ENCODE measurements at regions not wholly inside any gene's neighbourhood (a gene's known extent, or its start where the extent isn't known, plus 50 kb on each side); places are given as distances from the start of the nearest gene placed in this dataset.

GRCh38 chr5:67319935-67320725, 123.5 kb upstream of the CD180 start:
- H3K4me1 Mint-ChIP-seq = peaks cover 10% of the 10 kb centered on the region
- no peaks in the 10 kb centered on the region for H4K20me1 ChIP-seq (ENCODE audit: control insufficient read depth, insufficient read depth, low read length, poor library complexity, severe bottlenecking)
- H3K9me3 Mint-ChIP-seq (ENCODE audit: insufficient read depth) = no peaks in the 10 kb centered on the region
- POLR2A ChIA-PET = no interaction called here
- ATAC-seq (ENCODE audit: low read depth) (no peak), DNase-seq (no peak)
- H3K9ac ChIP-seq (ENCODE audit: low read length) = no peak overlapping the region
- no peak overlapping the region for H3K4me3 ChIP-seq (ENCODE audit: control extremely low read depth in 1 of 5, extremely low read depth in 1 of 5, insufficient read depth in 1 of 5, low read depth in 2 of 5, low read length in 4 of 5)
- TF ChIP-seq CTCF (IDR thresholded peaks at IDR 0.05) = no peak
- TF ChIP-seq EZH2 (IDR thresholded peaks at IDR 0.05; ENCODE audit: borderline replicate concordance, insufficient read depth, low read depth, low read length, poor library complexity, severe bottlenecking) = no peak
- no peak overlapping the region for H3K27ac Mint-ChIP-seq
- no peaks in the 10 kb centered on the region for H3K36me3 ChIP-seq (replicated peaks in 1 of 2; ENCODE audit: control extremely low read depth in 1 of 2, control insufficient read depth in 1 of 2, extremely low read depth in 1 of 2, insufficient read depth in 2 of 2, low read length in 1 of 2)
- no peaks in the 10 kb centered on the region for H3K27me3 ChIP-seq (replicated peaks in 1 of 4; ENCODE audit: control extremely low read depth in 1 of 4, control insufficient read depth in 3 of 4, insufficient read depth in 4 of 4, low read length in 3 of 4)
- CTCF ChIA-PET = no interaction called here
- H3K79me2 ChIP-seq (ENCODE audit: control insufficient read depth, insufficient read depth, low read length) = no peaks in the 10 kb centered on the region
- 100% methylated on average over 2 of the region's 3 CpGs for WGBS (ENCODE audit: insufficient coverage)
- H3K27ac ChIP-seq (ENCODE audit: low read length in 2 of 2) = no peak overlapping the region
- no peak overlapping the region for H3K4me2 ChIP-seq (replicated peaks; ENCODE audit: low read depth, low read length, poor library complexity, severe bottlenecking)
- intact Hi-C loops (cut with micrococcal nuclease) = no loop called here
- peaks cover 0 to 10% (median 0%) of the 10 kb centered on the region in 3 donors for H3K9me3 ChIP-seq (ENCODE audit: control extremely low read depth in 1 of 3, control insufficient read depth in 2 of 3, insufficient read depth in 1 of 3, low read length in 2 of 3)
- H2AFZ ChIP-seq (ENCODE audit: insufficient read depth, low read depth, low read length, poor library complexity, severe bottlenecking) = no peak overlapping the region
- H3K4me3 Mint-ChIP-seq = no peak overlapping the region
- no peaks in the 10 kb centered on the region for H3K27me3 Mint-ChIP-seq
- peaks cover 11% of the 10 kb centered on the region in 2 donors for H3K4me1 ChIP-seq (ENCODE audit: control insufficient read depth in 2 of 2, insufficient read depth in 2 of 2, low read length in 2 of 2)

DNA sequence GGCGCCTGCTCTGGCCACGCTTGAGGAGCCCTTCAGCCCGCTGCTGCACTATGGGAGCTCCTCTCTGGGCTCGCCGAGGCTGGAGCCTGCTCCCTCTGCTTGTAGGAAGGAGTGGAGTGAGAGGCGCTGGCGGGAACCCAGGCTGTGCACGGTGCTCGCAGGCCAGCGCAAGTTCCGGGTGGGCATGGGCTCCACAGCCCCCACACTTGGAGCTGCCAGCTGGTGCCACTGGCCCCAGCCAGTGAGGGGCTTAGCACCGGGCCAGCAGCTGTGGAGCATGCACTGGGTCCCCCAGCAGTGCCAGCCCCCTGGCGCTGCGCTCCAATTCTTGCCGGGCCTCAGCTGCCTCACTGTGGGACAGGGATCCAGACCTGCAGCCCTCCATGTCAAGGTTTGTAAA, 122.1 kb upstream of the CD180 start:
- DNase-seq (no peak), ATAC-seq (ENCODE audit: low read depth) (no peak)
- WGBS (ENCODE audit: insufficient coverage) = 98% methylated on average over 14 of the region's 15 CpGs
- ChIA-PET POLR2A (no interaction called here), CTCF (interaction anchor here (0.8 kb wide), 1 partner anchor 934 kb away, joined by 3 read pairs; no protein-coding TSS in a partner anchor)
- Histone ChIP-seq H3K79me2 (ENCODE audit: control insufficient read depth, insufficient read depth, low read length) (no peaks in the 10 kb centered on the region), H3K9me3 (ENCODE audit: control extremely low read depth in 1 of 3, control insufficient read depth in 2 of 3, insufficient read depth in 1 of 3, low read length in 2 of 3) (peaks cover 0 to 10% (median 0%) of the 10 kb centered on the region in 3 donors), H3K36me3 (replicated peaks in 1 of 2; ENCODE audit: control extremely low read depth in 1 of 2, control insufficient read depth in 1 of 2, extremely low read depth in 1 of 2, insufficient read depth in 2 of 2, low read length in 1 of 2) (no peaks in the 10 kb centered on the region), H3K27ac (ENCODE audit: low read length in 2 of 2) (no peak overlapping the region), H4K20me1 (ENCODE audit: control insufficient read depth, insufficient read depth, low read length, poor library complexity, severe bottlenecking) (no peaks in the 10 kb centered on the region), H2AFZ (ENCODE audit: insufficient read depth, low read depth, low read length, poor library complexity, severe bottlenecking) (no peak overlapping the region), H3K4me2 (replicated peaks; ENCODE audit: low read depth, low read length, poor library complexity, severe bottlenecking) (no peak overlapping the region), H3K27me3 (replicated peaks in 1 of 4; ENCODE audit: control extremely low read depth in 1 of 4, control insufficient read depth in 3 of 4, insufficient read depth in 4 of 4, low read length in 3 of 4) (no peaks in the 10 kb centered on the region), H3K4me3 (ENCODE audit: control extremely low read depth in 1 of 5, extremely low read depth in 1 of 5, insufficient read depth in 1 of 5, low read depth in 2 of 5, low read length in 4 of 5) (no peak overlapping the region), H3K4me1 (ENCODE audit: control insufficient read depth in 2 of 2, insufficient read depth in 2 of 2, low read length in 2 of 2) (peaks cover 11 to 14% of the 10 kb centered on the region in 2 donors), H3K9ac (ENCODE audit: low read length) (no peak overlapping the region)
- intact Hi-C loops (cut with micrococcal nuclease) = no loop called here
- TF ChIP-seq CTCF (IDR thresholded peaks at IDR 0.05) (no peak), EZH2 (IDR thresholded peaks at IDR 0.05; ENCODE audit: borderline replicate concordance, insufficient read depth, low read depth, low read length, poor library complexity, severe bottlenecking) (no peak)
- Mint-ChIP-seq H3K4me3 (no peak overlapping the region), H3K27me3 (no peaks in the 10 kb centered on the region), H3K9me3 (ENCODE audit: insufficient read depth) (no peaks in the 10 kb centered on the region), H3K4me1 (peaks cover 13% of the 10 kb centered on the region), H3K27ac (no peak overlapping the region)

Measured in B cell (primary cell).